ENCODE measurements at regions not wholly inside any gene's neighbourhood (a gene's known extent, or its start where the extent isn't known, plus 50 kb on each side); places are given as distances from the start of the nearest gene placed in this dataset.

- Histone ChIP-seq H3K9me3 (ENCODE audit: insufficient read depth, low read length) (no peaks in the 10 kb centered on the region), H3K9ac (ENCODE audit: insufficient read length, low read depth) (no peak overlapping the region), H3K27me3 (ENCODE audit: insufficient read depth, insufficient read length) (no peaks in the 10 kb centered on the region), H3K4me3 (ENCODE audit: insufficient read length, low read depth) (no peak overlapping the region), H3K36me3 (ENCODE audit: insufficient read depth, insufficient read length, low read length) (no peaks in the 10 kb centered on the region), H3K4me1 (ENCODE audit: insufficient read depth, insufficient read length) (no peaks in the 10 kb centered on the region)
- DNase-seq (ENCODE audit: low read depth, low spot score) = no peak
- TF ChIP-seq SUZ12 (IDR thresholded peaks at IDR 0.05; ENCODE audit: extremely low read depth, insufficient read depth, insufficient read length) = no peak
- no peak for TF ChIP-seq ZNF274 (IDR thresholded peaks at IDR 0.05; ENCODE audit: low read depth, low read length)
- no peak for TF ChIP-seq YY1 (IDR thresholded peaks at IDR 0.05; ENCODE audit: insufficient read depth, insufficient read length)
Measured at GRCh38 chrX:114152801-114153200, 431.1 kb upstream of the HTR2C start.

GRCh38 chrX:114152130-114152529 is 431.8 kb upstream of the HTR2C start:
- Histone ChIP-seq H3K9me3 (ENCODE audit: insufficient read depth, low read length) (no peaks in the 10 kb centered on the region), H3K9ac (ENCODE audit: insufficient read length, low read depth) (no peak overlapping the region), H3K4me3 (ENCODE audit: insufficient read length, low read depth) (no peak overlapping the region), H3K36me3 (ENCODE audit: insufficient read depth, insufficient read length, low read length) (no peaks in the 10 kb centered on the region), H3K27me3 (ENCODE audit: insufficient read depth, insufficient read length) (no peaks in the 10 kb centered on the region), H3K4me1 (ENCODE audit: insufficient read depth, insufficient read length) (no peaks in the 10 kb centered on the region)
- no peak for DNase-seq (ENCODE audit: low read depth, low spot score)
- TF ChIP-seq SUZ12 (IDR thresholded peaks at IDR 0.05; ENCODE audit: extremely low read depth, insufficient read depth, insufficient read length) = no peak

- no peaks in the 10 kb centered on the region for H3K9me3 ChIP-seq (ENCODE audit: insufficient read depth, low read length)
- TF ChIP-seq SUZ12 (IDR thresholded peaks at IDR 0.05; ENCODE audit: extremely low read depth, insufficient read depth, insufficient read length) (no peak), ZNF274 (IDR thresholded peaks at IDR 0.05; ENCODE audit: low read depth, low read length) (no peak), YY1 (IDR thresholded peaks at IDR 0.05; ENCODE audit: insufficient read depth, insufficient read length) (no peak)
Measured at GRCh38 chrX:114134465-114134864, 449.4 kb upstream of the HTR2C start.

GRCh38 chrX:114127411-114128025 is 456.4 kb upstream of the HTR2C start:
- no peaks in the 10 kb centered on the region for H3K27me3 ChIP-seq (ENCODE audit: insufficient read depth, insufficient read length)
- H3K36me3 ChIP-seq (ENCODE audit: insufficient read depth, insufficient read length, low read length) = no peaks in the 10 kb centered on the region
- H3K9ac ChIP-seq (ENCODE audit: insufficient read length, low read depth) = no peak overlapping the region
- TF ChIP-seq SUZ12 (IDR thresholded peaks at IDR 0.05; ENCODE audit: extremely low read depth, insufficient read depth, insufficient read length) = no peak
- TF ChIP-seq YY1 (IDR thresholded peaks at IDR 0.05; ENCODE audit: insufficient read depth, insufficient read length) = no peak
- no peak for TF ChIP-seq ZNF274 (IDR thresholded peaks at IDR 0.05; ENCODE audit: low read depth, low read length)
- peak; percentile 49 for DNase-seq (ENCODE audit: low read depth, low spot score)
- no peaks in the 10 kb centered on the region for H3K4me1 ChIP-seq (ENCODE audit: insufficient read depth, insufficient read length)
- H3K4me3 ChIP-seq (ENCODE audit: insufficient read length, low read depth) = no peak overlapping the region
- H3K9me3 ChIP-seq (ENCODE audit: insufficient read depth, low read length) = no peaks in the 10 kb centered on the region

More at GRCh38 chrX:114134465-114134864, 449.4 kb upstream of the HTR2C start:
- Histone ChIP-seq H3K36me3 (ENCODE audit: insufficient read depth, insufficient read length, low read length) (no peaks in the 10 kb centered on the region), H3K27me3 (ENCODE audit: insufficient read depth, insufficient read length) (no peaks in the 10 kb centered on the region), H3K9ac (ENCODE audit: insufficient read length, low read depth) (no peak overlapping the region), H3K4me1 (ENCODE audit: insufficient read depth, insufficient read length) (no peaks in the 10 kb centered on the region), H3K4me3 (ENCODE audit: insufficient read length, low read depth) (no peak overlapping the region)
- DNase-seq (ENCODE audit: low read depth, low spot score) = no peak

GRCh38 chrX:114127005-114127404 is 456.9 kb upstream of the HTR2C start:
- TF ChIP-seq ZNF274 (IDR thresholded peaks at IDR 0.05; ENCODE audit: low read depth, low read length) = no peak
- no peak for TF ChIP-seq SUZ12 (IDR thresholded peaks at IDR 0.05; ENCODE audit: extremely low read depth, insufficient read depth, insufficient read length)
- TF ChIP-seq YY1 (IDR thresholded peaks at IDR 0.05; ENCODE audit: insufficient read depth, insufficient read length) = no peak
- Histone ChIP-seq H3K36me3 (ENCODE audit: insufficient read depth, insufficient read length, low read length) (no peaks in the 10 kb centered on the region), H3K27me3 (ENCODE audit: insufficient read depth, insufficient read length) (no peaks in the 10 kb centered on the region), H3K4me3 (ENCODE audit: insufficient read length, low read depth) (no peak overlapping the region), H3K9me3 (ENCODE audit: insufficient read depth, low read length) (no peaks in the 10 kb centered on the region), H3K9ac (ENCODE audit: insufficient read length, low read depth) (no peak overlapping the region), H3K4me1 (ENCODE audit: insufficient read depth, insufficient read length) (no peaks in the 10 kb centered on the region)
- DNase-seq (ENCODE audit: low read depth, low spot score) = no peak

- no peak overlapping the region for H3K9ac ChIP-seq (ENCODE audit: insufficient read length, low read depth)
- no peaks in the 10 kb centered on the region for H3K27me3 ChIP-seq (ENCODE audit: insufficient read depth, insufficient read length)
- no peak overlapping the region for H3K4me3 ChIP-seq (ENCODE audit: insufficient read length, low read depth)
- TF ChIP-seq YY1 (IDR thresholded peaks at IDR 0.05; ENCODE audit: insufficient read depth, insufficient read length) = no peak
- TF ChIP-seq SUZ12 (IDR thresholded peaks at IDR 0.05; ENCODE audit: extremely low read depth, insufficient read depth, insufficient read length) = no peak
- no peak for TF ChIP-seq ZNF274 (IDR thresholded peaks at IDR 0.05; ENCODE audit: low read depth, low read length)
- H3K4me1 ChIP-seq (ENCODE audit: insufficient read depth, insufficient read length) = no peaks in the 10 kb centered on the region
- H3K9me3 ChIP-seq (ENCODE audit: insufficient read depth, low read length) = no peaks in the 10 kb centered on the region
- H3K36me3 ChIP-seq (ENCODE audit: insufficient read depth, insufficient read length, low read length) = no peaks in the 10 kb centered on the region
- DNase-seq (ENCODE audit: low read depth, low spot score) = no peak
Measured at GRCh38 chrX:114101081-114101480, 482.8 kb upstream of the HTR2C start.

GRCh38 chrX:114097866-114098265 is 486.0 kb upstream of the HTR2C start:
- TF ChIP-seq SUZ12 (IDR thresholded peaks at IDR 0.05; ENCODE audit: extremely low read depth, insufficient read depth, insufficient read length) (no peak), YY1 (IDR thresholded peaks at IDR 0.05; ENCODE audit: insufficient read depth, insufficient read length) (no peak), ZNF274 (IDR thresholded peaks at IDR 0.05; ENCODE audit: low read depth, low read length) (no peak)
- H3K36me3 ChIP-seq (ENCODE audit: insufficient read depth, insufficient read length, low read length) = no peaks in the 10 kb centered on the region
- H3K9me3 ChIP-seq (ENCODE audit: insufficient read depth, low read length) = no peaks in the 10 kb centered on the region
- H3K4me3 ChIP-seq (ENCODE audit: insufficient read length, low read depth) = no peak overlapping the region
- H3K27me3 ChIP-seq (ENCODE audit: insufficient read depth, insufficient read length) = no peaks in the 10 kb centered on the region
- DNase-seq (ENCODE audit: low read depth, low spot score) = no peak
- no peak overlapping the region for H3K9ac ChIP-seq (ENCODE audit: insufficient read length, low read depth)
- H3K4me1 ChIP-seq (ENCODE audit: insufficient read depth, insufficient read length) = no peaks in the 10 kb centered on the region
